ENCODE measurements at regions not wholly inside any gene's neighbourhood (a gene's known extent, or its start where the extent isn't known, plus 50 kb on each side); places are given as distances from the start of the nearest gene placed in this dataset.

GRCh38 chr9:20256284-20256948 is 365.9 kb downstream of the MLLT3 start:
- H3K4me3 ChIP-seq (ENCODE audit: insufficient read length, low read depth), result no peak overlapping the region
- H3K9me3 ChIP-seq (ENCODE audit: insufficient read depth, low read length), result no peaks in the 10 kb centered on the region
- no peak overlapping the region for H3K9ac ChIP-seq (ENCODE audit: insufficient read length, low read depth)
- H3K27me3 ChIP-seq (ENCODE audit: insufficient read depth, insufficient read length), result peaks cover 4% of the 10 kb centered on the region
- no peaks in the 10 kb centered on the region for H3K36me3 ChIP-seq (ENCODE audit: insufficient read depth, insufficient read length, low read length)
- no peak for TF ChIP-seq SUZ12 (IDR thresholded peaks at IDR 0.05; ENCODE audit: extremely low read depth, insufficient read depth, insufficient read length)
- no peak for DNase-seq (ENCODE audit: low read depth, low spot score)
- no peaks in the 10 kb centered on the region for H3K4me1 ChIP-seq (ENCODE audit: insufficient read depth, insufficient read length)

GRCh38 chr9:20255052-20255451 is 367.2 kb downstream of the MLLT3 start:
- no peak for TF ChIP-seq YY1 (IDR thresholded peaks at IDR 0.05; ENCODE audit: insufficient read depth, insufficient read length)
- TF ChIP-seq ZNF274 (IDR thresholded peaks at IDR 0.05; ENCODE audit: low read depth, low read length), result no peak
- TF ChIP-seq SUZ12 (IDR thresholded peaks at IDR 0.05; ENCODE audit: extremely low read depth, insufficient read depth, insufficient read length), result no peak
- no peak for DNase-seq (ENCODE audit: low read depth, low spot score)
- H3K4me3 ChIP-seq (ENCODE audit: insufficient read length, low read depth), result no peak overlapping the region
- H3K36me3 ChIP-seq (ENCODE audit: insufficient read depth, insufficient read length, low read length), result no peaks in the 10 kb centered on the region
- no peaks in the 10 kb centered on the region for H3K9me3 ChIP-seq (ENCODE audit: insufficient read depth, low read length)
- peaks cover 4% of the 10 kb centered on the region for H3K27me3 ChIP-seq (ENCODE audit: insufficient read depth, insufficient read length)
- no peak overlapping the region for H3K9ac ChIP-seq (ENCODE audit: insufficient read length, low read depth)
- no peaks in the 10 kb centered on the region for H3K4me1 ChIP-seq (ENCODE audit: insufficient read depth, insufficient read length)

DNA sequence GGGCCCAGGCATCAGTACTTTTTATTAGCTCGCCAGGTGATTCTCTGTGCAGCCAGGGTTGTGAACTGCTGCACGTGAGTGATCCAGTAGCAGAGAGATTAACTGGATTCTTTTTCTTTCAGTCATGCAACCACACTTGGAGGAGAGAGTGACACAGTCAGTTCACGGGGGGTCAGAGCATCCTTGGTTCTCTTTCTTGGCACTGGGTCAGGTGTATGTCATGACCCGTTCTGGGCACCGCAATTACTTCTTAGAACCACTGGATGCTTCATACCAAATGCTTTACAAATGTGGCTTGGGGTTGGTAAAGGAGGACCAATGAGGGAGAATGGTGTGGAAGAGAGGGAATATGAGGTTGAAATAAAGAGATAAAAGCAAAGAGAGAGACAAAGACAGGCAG is 368.7 kb downstream of the MLLT3 start:
- H3K4me1 ChIP-seq (ENCODE audit: insufficient read depth, insufficient read length), result no peaks in the 10 kb centered on the region
- no peaks in the 10 kb centered on the region for H3K36me3 ChIP-seq (ENCODE audit: insufficient read depth, insufficient read length, low read length)
- no peak overlapping the region for H3K9ac ChIP-seq (ENCODE audit: insufficient read length, low read depth)
- no peaks in the 10 kb centered on the region for H3K9me3 ChIP-seq (ENCODE audit: insufficient read depth, low read length)
- H3K27me3 ChIP-seq (ENCODE audit: insufficient read depth, insufficient read length), result peaks cover 4% of the 10 kb centered on the region
- no peak overlapping the region for H3K4me3 ChIP-seq (ENCODE audit: insufficient read length, low read depth)
- TF ChIP-seq ZNF274 (IDR thresholded peaks at IDR 0.05; ENCODE audit: low read depth, low read length) (no peak), YY1 (IDR thresholded peaks at IDR 0.05; ENCODE audit: insufficient read depth, insufficient read length) (no peak), SUZ12 (IDR thresholded peaks at IDR 0.05; ENCODE audit: extremely low read depth, insufficient read depth, insufficient read length) (no peak)
- DNase-seq (ENCODE audit: low read depth, low spot score), result no peak

DNA sequence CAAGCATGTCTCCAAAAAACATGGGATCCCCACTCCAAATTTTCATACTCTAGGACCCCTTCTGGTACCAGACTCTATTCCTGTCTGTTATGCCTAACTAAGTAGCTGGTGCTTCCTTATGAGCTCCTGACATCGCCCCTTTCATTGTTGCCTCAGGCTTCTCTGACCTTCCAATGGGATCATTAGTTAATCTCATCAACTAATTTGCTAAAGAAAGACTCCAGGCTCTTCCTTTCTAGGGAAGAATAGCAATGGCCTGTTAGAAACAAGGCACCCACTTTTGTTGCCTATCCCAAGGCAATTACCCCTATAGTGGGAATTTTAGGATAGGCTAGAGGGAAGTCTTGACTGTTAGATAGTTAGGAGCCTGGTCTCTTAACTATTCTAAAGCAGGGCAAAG is 369.5 kb downstream of the MLLT3 start:
- H3K9ac ChIP-seq (ENCODE audit: insufficient read length, low read depth), result no peak overlapping the region
- TF ChIP-seq YY1 (IDR thresholded peaks at IDR 0.05; ENCODE audit: insufficient read depth, insufficient read length) (no peak), SUZ12 (IDR thresholded peaks at IDR 0.05; ENCODE audit: extremely low read depth, insufficient read depth, insufficient read length) (no peak), ZNF274 (IDR thresholded peaks at IDR 0.05; ENCODE audit: low read depth, low read length) (no peak)
- no peaks in the 10 kb centered on the region for H3K9me3 ChIP-seq (ENCODE audit: insufficient read depth, low read length)
- peaks cover 4% of the 10 kb centered on the region for H3K27me3 ChIP-seq (ENCODE audit: insufficient read depth, insufficient read length)
- H3K4me1 ChIP-seq (ENCODE audit: insufficient read depth, insufficient read length), result no peaks in the 10 kb centered on the region
- H3K36me3 ChIP-seq (ENCODE audit: insufficient read depth, insufficient read length, low read length), result no peaks in the 10 kb centered on the region
- peak; percentile 30 for DNase-seq (ENCODE audit: low read depth, low spot score)
- H3K4me3 ChIP-seq (ENCODE audit: insufficient read length, low read depth), result no peak overlapping the region

- TF ChIP-seq ZNF274 (IDR thresholded peaks at IDR 0.05; ENCODE audit: low read depth, low read length), result no peak
- TF ChIP-seq YY1 (IDR thresholded peaks at IDR 0.05; ENCODE audit: insufficient read depth, insufficient read length), result no peak
- TF ChIP-seq SUZ12 (IDR thresholded peaks at IDR 0.05; ENCODE audit: extremely low read depth, insufficient read depth, insufficient read length), result no peak
- no peaks in the 10 kb centered on the region for H3K36me3 ChIP-seq (ENCODE audit: insufficient read depth, insufficient read length, low read length)
- H3K4me3 ChIP-seq (ENCODE audit: insufficient read length, low read depth), result no peak overlapping the region
- no peaks in the 10 kb centered on the region for H3K9me3 ChIP-seq (ENCODE audit: insufficient read depth, low read length)
- H3K27me3 ChIP-seq (ENCODE audit: insufficient read depth, insufficient read length), result peaks cover 4% of the 10 kb centered on the region
- DNase-seq (ENCODE audit: low read depth, low spot score), result no peak
- H3K4me1 ChIP-seq (ENCODE audit: insufficient read depth, insufficient read length), result no peaks in the 10 kb centered on the region
- no peak overlapping the region for H3K9ac ChIP-seq (ENCODE audit: insufficient read length, low read depth)
Measured at GRCh38 chr9:20250791-20251190, 371.5 kb downstream of the MLLT3 start.

DNA sequence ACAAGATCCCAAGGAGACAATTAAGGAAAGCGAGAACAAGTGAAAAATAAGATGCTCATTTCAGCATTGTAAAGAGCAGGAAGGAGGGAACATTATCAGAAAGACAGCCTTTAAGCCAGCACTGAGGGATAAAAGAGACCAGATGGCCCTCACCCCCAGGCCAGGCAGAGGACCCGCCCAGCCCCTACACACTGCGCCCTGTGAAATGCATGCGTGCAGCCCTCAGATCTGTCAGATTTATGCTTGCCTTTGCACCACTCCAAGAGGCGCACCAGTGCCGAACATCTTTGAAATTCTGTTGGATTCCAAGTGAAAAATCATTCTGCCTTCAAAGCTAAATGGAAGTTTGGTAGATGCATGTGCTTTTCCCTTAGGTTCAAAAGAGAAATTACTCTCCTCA is 378.0 kb downstream of the MLLT3 start:
- DNase-seq (ENCODE audit: low read depth, low spot score), result no peak
- Histone ChIP-seq H3K4me3 (ENCODE audit: insufficient read length, low read depth) (no peak overlapping the region), H3K36me3 (ENCODE audit: insufficient read depth, insufficient read length, low read length) (no peaks in the 10 kb centered on the region), H3K9me3 (ENCODE audit: insufficient read depth, low read length) (no peaks in the 10 kb centered on the region), H3K27me3 (ENCODE audit: insufficient read depth, insufficient read length) (no peaks in the 10 kb centered on the region), H3K4me1 (ENCODE audit: insufficient read depth, insufficient read length) (no peaks in the 10 kb centered on the region), H3K9ac (ENCODE audit: insufficient read length, low read depth) (no peak overlapping the region)
- no peak for TF ChIP-seq SUZ12 (IDR thresholded peaks at IDR 0.05; ENCODE audit: extremely low read depth, insufficient read depth, insufficient read length)

DNA sequence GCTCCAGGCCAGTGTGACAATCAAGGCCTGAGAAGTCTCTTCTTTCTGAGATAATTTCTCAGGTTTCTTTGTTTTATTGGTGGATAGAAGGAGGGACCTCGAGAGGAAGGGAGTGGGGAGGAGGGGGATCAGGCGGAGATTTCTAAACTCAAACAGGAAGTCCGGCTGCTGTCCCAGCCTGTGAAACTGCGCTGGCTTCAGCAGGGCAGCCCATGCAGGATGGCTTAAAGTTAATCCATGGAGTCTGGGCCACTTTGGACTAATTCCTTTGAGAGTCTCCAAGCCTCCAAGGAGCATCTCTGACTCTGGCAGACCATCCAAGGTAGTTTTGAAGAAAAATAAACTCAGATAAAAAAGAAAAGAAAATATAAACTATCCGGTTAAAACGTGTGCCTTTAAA is 378.5 kb downstream of the MLLT3 start:
- no peaks in the 10 kb centered on the region for H3K4me1 ChIP-seq (ENCODE audit: insufficient read depth, insufficient read length)
- H3K27me3 ChIP-seq (ENCODE audit: insufficient read depth, insufficient read length), result no peaks in the 10 kb centered on the region
- H3K36me3 ChIP-seq (ENCODE audit: insufficient read depth, insufficient read length, low read length), result no peaks in the 10 kb centered on the region
- TF ChIP-seq ZNF274 (IDR thresholded peaks at IDR 0.05; ENCODE audit: low read depth, low read length) (no peak), YY1 (IDR thresholded peaks at IDR 0.05; ENCODE audit: insufficient read depth, insufficient read length) (no peak), SUZ12 (IDR thresholded peaks at IDR 0.05; ENCODE audit: extremely low read depth, insufficient read depth, insufficient read length) (no peak)
- H3K9me3 ChIP-seq (ENCODE audit: insufficient read depth, low read length), result no peaks in the 10 kb centered on the region
- DNase-seq (ENCODE audit: low read depth, low spot score), result no peak
- no peak overlapping the region for H3K9ac ChIP-seq (ENCODE audit: insufficient read length, low read depth)
- no peak overlapping the region for H3K4me3 ChIP-seq (ENCODE audit: insufficient read length, low read depth)
